OCI-LY7 (cell line): ENCODE measurements at regions not wholly inside any gene's neighbourhood (a gene's known extent, or its start where the extent isn't known, plus 50 kb on each side); places are given as distances from the start of the nearest gene placed in this dataset.
"Not testable (repeated sequence)": the region's sequence is repeated elsewhere in the genome, so short reads cannot be mapped to it uniquely, and the experiment has no call there.

Experiments
- BruUV-seq: library from RNA; stranded (reverse); fragments of 400-500 nt; replicated peaks from 2 replicates; lab custom pipeline; 2021; lab: Mats Ljungman, UMichigan
- CTCF ChIA-PET: fragments of 300-600 bp; sonication (Branson Sonifier 250); formaldehyde crosslinking; loops from one replicate; lab custom pipeline; 2022; ENCODE audit warnings: antibody characterized with exemption; ENCODE audit not compliant: unreplicated experiment; lab: Charles Lee
- POLR2A ChIA-PET: fragments of 300-600 bp; sonication (Branson Sonifier 250); formaldehyde crosslinking; loops from one replicate; lab custom pipeline; 2022; ENCODE audit warnings: antibody characterized with exemption; lab: Charles Lee
- DNase-seq: peaks from one replicate; pipeline ENCODE4 v3.0.0-alpha.2; 2015; ENCODE audit warnings: low spot score
- H2AFZ ChIP-seq: fragments of 200-600 bp; sonication (generic), shearing (Covaris generic); 2 replicates; pipeline ENCODE4 v1.6.1; 2014; ENCODE audit warnings: mild to moderate bottlenecking, antibody characterized with exemption, low read length, moderate library complexity
- H3K27ac ChIP-seq: fragments of 200-600 bp; sonication (generic); 2 replicates; pipeline ENCODE4 v1.5.1; 2014; ENCODE audit warnings: mixed run types, low read depth, mild to moderate bottlenecking, moderate library complexity, low read length, inconsistent platforms; ENCODE audit not compliant: poor library complexity, severe bottlenecking
- H3K36me3 ChIP-seq: fragments of 200-600 bp; sonication (generic); 2 replicates; pipeline ENCODE4 v1.6.1; 2014; ENCODE audit warnings: mild to moderate bottlenecking, antibody characterized with exemption, low read length, moderate library complexity, mixed read lengths; ENCODE audit not compliant: insufficient read depth
- H3K4me1 ChIP-seq: fragments of 200-600 bp; sonication (generic); 2 replicates; pipeline ENCODE4 v1.5.1; 2014; ENCODE audit warnings: mild to moderate bottlenecking, low read length; ENCODE audit not compliant: insufficient read depth, poor library complexity, severe bottlenecking
- H3K4me2 ChIP-seq: fragments of 200-600 bp; sonication (generic); 2 replicates; pipeline ENCODE4 v1.6.1; 2014; ENCODE audit warnings: mild to moderate bottlenecking, low read length
- H3K4me3 ChIP-seq: fragments of 200-600 bp; sonication (generic); 2 replicates; pipeline ENCODE4 v1.5.1; 2014; ENCODE audit warnings: mild to moderate bottlenecking, low read depth, low read length; ENCODE audit not compliant: poor library complexity, severe bottlenecking
- H3K79me2 ChIP-seq: fragments of 200-600 bp; sonication (generic); 2 replicates; pipeline ENCODE4 v1.6.1; 2016; ENCODE audit warnings: low read depth, mild to moderate bottlenecking, low read length, moderate library complexity, mixed read lengths; ENCODE audit not compliant: insufficient read depth
- H3K9me2 ChIP-seq: fragments of 200-600 bp; sonication (generic); 2 replicates; pipeline ENCODE4 v1.6.1; 2016; ENCODE audit warnings: mild to moderate bottlenecking, low read length, mixed read lengths; ENCODE audit not compliant: insufficient read depth
- H3K9me3 ChIP-seq: fragments of 200-600 bp; sonication (generic); 2 replicates; pipeline ENCODE4 v1.6.1; 2014; ENCODE audit warnings: mild to moderate bottlenecking, mixed run types, low read length, mixed read lengths
- H4K20me1 ChIP-seq: fragments of 200-600 bp; sonication (generic); 2 replicates; pipeline ENCODE4 v1.6.1; 2014; ENCODE audit warnings: mild to moderate bottlenecking, antibody characterized with exemption, low read length, moderate library complexity, mixed read lengths; ENCODE audit not compliant: insufficient read depth
- EZH2phosphoT487 ChIP-seq: fragments of 200-600 bp; sonication (generic); IDR thresholded peaks from 2 replicates; pipeline ENCODE4 v1.6.1; 2018; ENCODE audit warnings: low read depth, borderline replicate concordance, mild to moderate bottlenecking, mixed run types, antibody characterized with exemption, low read length, moderate library complexity, mixed read lengths
- intact Hi-C: fragments of 100-400 bp; cut with micrococcal nuclease; formaldehyde crosslinking; loops from one replicate; pipeline ENCODE4 v1.10.0; 2022; ENCODE audit not compliant: unreplicated experiment
- TF ChIP-seq, protein P1 (sequence below): fragments of 200-600 bp; sonication (generic); conservative IDR thresholded peaks from 2 replicates; pipeline ENCODE4 v1.5.1; 2014; ENCODE audit warnings: mild to moderate bottlenecking, antibody characterized with exemption, low read length, moderate library complexity, mixed read lengths

GRCh38 chr2:226286916-226287315, 512.7 kb downstream of the IRS1 start:
- no peak overlapping the region for H3K4me3 ChIP-seq
- no peak for DNase-seq
- intact Hi-C loops, result no loop called here
- TF ChIP-seq EZH2phosphoT487, result no peak
- TF ChIP-seq, protein P1, sequence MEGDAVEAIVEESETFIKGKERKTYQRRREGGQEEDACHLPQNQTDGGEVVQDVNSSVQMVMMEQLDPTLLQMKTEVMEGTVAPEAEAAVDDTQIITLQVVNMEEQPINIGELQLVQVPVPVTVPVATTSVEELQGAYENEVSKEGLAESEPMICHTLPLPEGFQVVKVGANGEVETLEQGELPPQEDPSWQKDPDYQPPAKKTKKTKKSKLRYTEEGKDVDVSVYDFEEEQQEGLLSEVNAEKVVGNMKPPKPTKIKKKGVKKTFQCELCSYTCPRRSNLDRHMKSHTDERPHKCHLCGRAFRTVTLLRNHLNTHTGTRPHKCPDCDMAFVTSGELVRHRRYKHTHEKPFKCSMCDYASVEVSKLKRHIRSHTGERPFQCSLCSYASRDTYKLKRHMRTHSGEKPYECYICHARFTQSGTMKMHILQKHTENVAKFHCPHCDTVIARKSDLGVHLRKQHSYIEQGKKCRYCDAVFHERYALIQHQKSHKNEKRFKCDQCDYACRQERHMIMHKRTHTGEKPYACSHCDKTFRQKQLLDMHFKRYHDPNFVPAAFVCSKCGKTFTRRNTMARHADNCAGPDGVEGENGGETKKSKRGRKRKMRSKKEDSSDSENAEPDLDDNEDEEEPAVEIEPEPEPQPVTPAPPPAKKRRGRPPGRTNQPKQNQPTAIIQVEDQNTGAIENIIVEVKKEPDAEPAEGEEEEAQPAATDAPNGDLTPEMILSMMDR, result no peak
- no peaks in the 10 kb centered on the region for H3K79me2 ChIP-seq
- H2AFZ ChIP-seq, result no peak overlapping the region
- ChIA-PET CTCF (no interaction called here), POLR2A (interaction anchor here (0.9 kb wide), 1 partner anchor 28 kb away, joined by 4 read pairs; no protein-coding TSS in a partner anchor)
- H3K9me2 ChIP-seq, result no peaks in the 10 kb centered on the region
- no peak overlapping the region for H3K27ac ChIP-seq
- H3K4me2 ChIP-seq, result no peak overlapping the region
- no peaks in the 10 kb centered on the region for H3K9me3 ChIP-seq
- H4K20me1 ChIP-seq, result no peaks in the 10 kb centered on the region
- BruUV-seq, result no TSS peak
- no peaks in the 10 kb centered on the region for H3K4me1 ChIP-seq
- H3K36me3 ChIP-seq, result no peaks in the 10 kb centered on the region

GRCh38 chr2:226283796-226284195, 515.8 kb downstream of the IRS1 start:
- CTCF ChIA-PET, result no interaction called here
- no TSS peak for BruUV-seq
- H2AFZ ChIP-seq, result no peak overlapping the region

GRCh38 chr2:226282151-226282550, 517.5 kb downstream of the IRS1 start:
- Histone ChIP-seq H3K4me2 (no peak overlapping the region), H3K4me3 (no peak overlapping the region), H3K4me1 (no peaks in the 10 kb centered on the region), H4K20me1 (no peaks in the 10 kb centered on the region), H3K79me2 (no peaks in the 10 kb centered on the region), H3K27ac (no peak overlapping the region), H3K36me3 (no peaks in the 10 kb centered on the region), H3K9me3 (no peaks in the 10 kb centered on the region), H3K9me2 (no peaks in the 10 kb centered on the region), H2AFZ (no peak overlapping the region)
- no peak for TF ChIP-seq EZH2phosphoT487
- TF ChIP-seq, protein P1, result no peak
- no TSS peak for BruUV-seq
- ChIA-PET POLR2A (no interaction called here), CTCF (no interaction called here)
- no peak for DNase-seq
- intact Hi-C loops, result no loop called here

More at GRCh38 chr2:226283796-226284195, 515.8 kb downstream of the IRS1 start:
- Histone ChIP-seq H3K79me2 (no peaks in the 10 kb centered on the region), H3K9me2 (no peaks in the 10 kb centered on the region), H3K4me3 (no peak overlapping the region), H3K27ac (no peak overlapping the region), H3K4me2 (no peak overlapping the region), H3K9me3 (no peaks in the 10 kb centered on the region), H4K20me1 (no peaks in the 10 kb centered on the region), H3K4me1 (no peaks in the 10 kb centered on the region), H3K36me3 (no peaks in the 10 kb centered on the region)
- POLR2A ChIA-PET, result no interaction called here
- no peak for DNase-seq
- TF ChIP-seq, protein P1, result no peak
- no peak for TF ChIP-seq EZH2phosphoT487
- intact Hi-C loops, result no loop called here

GRCh38 chr2:226280136-226280535, 519.5 kb downstream of the IRS1 start:
- intact Hi-C loops, BruUV-seq, H3K4me3 ChIP-seq, POLR2A ChIA-PET, H3K36me3 ChIP-seq, H3K4me1 ChIP-seq, H4K20me1 ChIP-seq, H2AFZ ChIP-seq, H3K9me3 ChIP-seq, H3K27ac ChIP-seq, CTCF ChIA-PET, H3K79me2 ChIP-seq, H3K9me2 ChIP-seq, DNase-seq, H3K4me2 ChIP-seq: not testable (repeated sequence)
